HG03097 (cell line): ENCODE measurements at regions not wholly inside any gene's neighbourhood (a gene's known extent, or its start where the extent isn't known, plus 50 kb on each side); places are given as distances from the start of the nearest gene placed in this dataset.
"Not testable (repeated sequence)": the region's sequence is repeated elsewhere in the genome, so short reads cannot be mapped to it uniquely, and the experiment has no call there.

Source experiments
- ATAC-seq: cut with Tn5 transposase; IDR thresholded peaks from one replicate; pipeline ENCODE4 v1.9.1; 2021; ENCODE audit not compliant: unreplicated experiment, low FRiP score

- peak; percentile 62 for ATAC-seq
Measured at GRCh38 chr10:61279400-61279799, 173.8 kb downstream of the TMEM26 start.

- ATAC-seq, result no peak
Measured at GRCh38 chr10:61278556-61278955, 174.6 kb downstream of the TMEM26 start.

GRCh38 chr10:61272781-61273180, 180.4 kb downstream of the TMEM26 start:
- ATAC-seq, result no peak

- ATAC-seq, result no peak
Measured at GRCh38 chr10:61271127-61271780, 181.9 kb downstream of the TMEM26 start.

GRCh38 chr10:61263518-61263917, 189.7 kb downstream of the TMEM26 start:
- no peak for ATAC-seq

GRCh38 chr10:61262486-61263261, 190.5 kb downstream of the TMEM26 start:
- ATAC-seq, result no peak

GRCh38 chr10:61257956-61258496, 195.2 kb downstream of the TMEM26 start:
- ATAC-seq, result no peak

- no peak for ATAC-seq
Measured at GRCh38 chr10:61257136-61257535, 196.0 kb downstream of the TMEM26 start.

- not testable (repeated sequence) for ATAC-seq
Measured at GRCh38 chr10:61252326-61252725, 200.9 kb downstream of the TMEM26 start.

- no peak for ATAC-seq
Measured at GRCh38 chr10:61251089-61251488, 202.1 kb downstream of the TMEM26 start.

GRCh38 chr10:61250131-61250530, 203.1 kb downstream of the TMEM26 start:
- ATAC-seq, result no peak

GRCh38 chr10:61248013-61248412, 205.2 kb downstream of the TMEM26 start:
- no peak for ATAC-seq

- ATAC-seq, result no peak
Measured at GRCh38 chr10:61244261-61244775, 208.9 kb downstream of the TMEM26 start.

GRCh38 chr10:61232780-61233179, 220.4 kb downstream of the TMEM26 start:
- ATAC-seq, result no peak

GRCh38 chr10:61225939-61226338, 227.2 kb downstream of the TMEM26 start:
- ATAC-seq, result no peak

GRCh38 chr10:61223576-61223975, 229.6 kb downstream of the TMEM26 start:
- ATAC-seq, result no peak

- no peak for ATAC-seq
Measured at GRCh38 chr10:61219696-61220095, 233.5 kb downstream of the TMEM26 start.

GRCh38 chr10:61217851-61218565, 235.2 kb downstream of the TMEM26 start:
- ATAC-seq, result no peak

GRCh38 chr10:61215246-61215645, 237.9 kb downstream of the TMEM26 start:
- ATAC-seq, result no peak

GRCh38 chr10:61211468-61211867, 241.7 kb downstream of the TMEM26 start:
- no peak for ATAC-seq

GRCh38 chr10:61197057-61197456, 253.1 kb upstream of the RHOBTB1 start:
- ATAC-seq, result no peak
